ENCODE measurements at regions not wholly inside any gene's neighbourhood (a gene's known extent, or its start where the extent isn't known, plus 50 kb on each side); places are given as distances from the start of the nearest gene placed in this dataset.

DNA sequence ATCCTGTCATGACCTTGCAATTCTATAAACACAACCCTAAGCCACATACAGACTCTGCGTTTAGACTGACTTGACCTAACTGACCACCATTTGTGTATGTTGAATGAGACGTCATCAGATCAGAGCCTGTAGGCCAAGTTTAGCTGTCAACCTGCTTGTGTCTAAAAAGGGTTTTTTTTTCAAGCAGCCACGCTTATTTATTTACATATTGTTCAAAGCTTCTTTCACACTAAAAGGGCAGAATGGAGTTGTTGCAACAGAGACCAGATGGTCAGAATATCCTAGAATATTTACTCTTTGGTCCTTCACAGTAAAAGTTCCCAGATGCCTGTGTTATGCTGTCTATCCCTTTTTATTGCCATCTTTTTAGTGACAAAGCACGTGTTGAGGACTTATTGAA, 307.7 kb upstream of the SLC10A2 start:
- TF ChIP-seq POLR2AphosphoS5 (IDR thresholded peaks at IDR 0.05) (no peak), POLR2A (IDR thresholded peaks at IDR 0.05) (no peak)

Data from breast epithelium (tissue), 3 donors.